Mesenchymal stem cell (in vitro differentiated cells and primary cell): ENCODE measurements at regions not wholly inside any gene's neighbourhood (a gene's known extent, or its start where the extent isn't known, plus 50 kb on each side); places are given as distances from the start of the nearest gene placed in this dataset.

Experiments
- DNase-seq: peaks from one replicate; pipeline ENCODE4 v3.0.0-alpha.2; 2013
- H2AFZ ChIP-seq: one replicate; pipeline ENCODE4 v1.6.1; 2013; ENCODE audit warnings: low read depth, mild to moderate bottlenecking, control low read depth, inconsistent platforms, low read length, moderate library complexity
- H2AK5ac ChIP-seq: 2 replicates; pipeline ENCODE4 v1.6.1; 2013; ENCODE audit warnings: low read length, moderate library complexity, mild to moderate bottlenecking, inconsistent platforms; ENCODE audit not compliant: severe bottlenecking
- H2BK120ac ChIP-seq: one replicate; pipeline ENCODE4 v1.6.1; 2013; ENCODE audit warnings: low read depth, mild to moderate bottlenecking, inconsistent platforms, low read length, moderate library complexity
- H2BK12ac ChIP-seq, 2 experiments: one replicate each; pipeline ENCODE4 v1.6.1; 2013; ENCODE audit warnings: inconsistent platforms in 2 of 2, low read length in 2 of 2, mild to moderate bottlenecking in 2 of 2, moderate library complexity in 2 of 2, control low read depth in 1 of 2
- H2BK15ac ChIP-seq: one replicate; pipeline ENCODE4 v1.6.1; 2013; ENCODE audit warnings: mild to moderate bottlenecking, low read depth, inconsistent platforms; ENCODE audit not compliant: poor library complexity, severe bottlenecking
- H2BK5ac ChIP-seq: 2 replicates; pipeline ENCODE4 v1.6.1; 2013; ENCODE audit warnings: low read depth, mild to moderate bottlenecking, low read length, control low read depth, inconsistent platforms; ENCODE audit not compliant: poor library complexity, severe bottlenecking
- H3K14ac ChIP-seq, 2 experiments: one replicate each; pipeline ENCODE4 v1.6.1; 2013; ENCODE audit warnings: inconsistent platforms in 2 of 2, low read length in 2 of 2, control low read depth in 1 of 2, mild to moderate bottlenecking in 1 of 2, moderate library complexity in 1 of 2
- H3K18ac ChIP-seq, 2 experiments: one replicate each; pipeline ENCODE4 v1.6.1; 2013; ENCODE audit warnings: inconsistent platforms in 2 of 2, low read length in 2 of 2, control low read depth in 1 of 2, low read depth in 1 of 2, mild to moderate bottlenecking in 1 of 2
- H3K23ac ChIP-seq, 2 experiments: one replicate each; pipeline ENCODE4 v1.6.1; 2013; ENCODE audit warnings: inconsistent platforms in 2 of 2, low read length in 2 of 2, mild to moderate bottlenecking in 2 of 2, moderate library complexity in 2 of 2, control low read depth in 1 of 2
- H3K27ac ChIP-seq: 2 replicates; pipeline ENCODE4 v1.5.1; 2013; ENCODE audit warnings: mild to moderate bottlenecking, moderate library complexity, low read length, control low read depth, inconsistent platforms; ENCODE audit not compliant: poor library complexity, severe bottlenecking
- H3K27me3 ChIP-seq, 2 experiments: 2 replicates each; pipeline versions ENCODE4 v1.6.1 to v1.7.0; 2013; ENCODE audit warnings: low read length in 2 of 2, mild to moderate bottlenecking in 2 of 2, moderate library complexity in 2 of 2, control low read depth in 1 of 2, inconsistent platforms in 1 of 2; ENCODE audit not compliant: control insufficient read depth in 1 of 2, insufficient read depth in 1 of 2
- H3K36me3 ChIP-seq, 2 experiments: 2 replicates each; pipeline versions ENCODE4 v1.6.1 to v1.7.0; 2013; ENCODE audit warnings: low read length in 2 of 2, control low read depth in 1 of 2, inconsistent platforms in 1 of 2, low read depth in 1 of 2, mild to moderate bottlenecking in 1 of 2; ENCODE audit not compliant: insufficient read depth in 2 of 2, control insufficient read depth in 1 of 2
- H3K4ac ChIP-seq, 2 experiments: one replicate each; pipeline ENCODE4 v1.6.1; 2013; ENCODE audit warnings: inconsistent platforms in 2 of 2, low read length in 2 of 2, mild to moderate bottlenecking in 2 of 2, moderate library complexity in 2 of 2, control low read depth in 1 of 2, low read depth in 1 of 2
- H3K4me1 ChIP-seq: 2 replicates; pipeline ENCODE4 v1.6.1; 2013; ENCODE audit warnings: low read depth, low read length, control low read depth; ENCODE audit not compliant: control insufficient read depth, insufficient read depth
- H3K4me2 ChIP-seq: 2 replicates; pipeline ENCODE4 v1.6.1; 2013; ENCODE audit warnings: low read length, mild to moderate bottlenecking, inconsistent platforms; ENCODE audit not compliant: poor library complexity, severe bottlenecking
- H3K4me3 ChIP-seq, 2 experiments: 2 replicates each; pipeline versions ENCODE4 v1.5.1 to v1.7.0; 2013; ENCODE audit warnings: low read length in 2 of 2, mild to moderate bottlenecking in 2 of 2, control low read depth in 1 of 2, low read depth in 1 of 2; ENCODE audit not compliant: insufficient read depth in 1 of 2
- H3K79me1 ChIP-seq: replicated peaks from 2 replicates; pipeline ENCODE4 v1.6.1; 2013; ENCODE audit warnings: mild to moderate bottlenecking, control low read depth, low read length, inconsistent platforms; ENCODE audit not compliant: poor library complexity, severe bottlenecking
- H3K9ac ChIP-seq: 2 replicates; pipeline ENCODE4 v1.7.0; 2013; ENCODE audit warnings: mild to moderate bottlenecking, low read length, moderate library complexity
- H3K9me3 ChIP-seq: 2 replicates; pipeline ENCODE4 v1.7.0; 2013; ENCODE audit warnings: mild to moderate bottlenecking, low read length; ENCODE audit not compliant: control insufficient read depth
- H4K8ac ChIP-seq: one replicate; pipeline ENCODE4 v1.6.1; 2013; ENCODE audit warnings: inconsistent platforms, mild to moderate bottlenecking, low read length, moderate library complexity
- H4K91ac ChIP-seq: one replicate; pipeline ENCODE4 v1.6.1; 2013; ENCODE audit warnings: mild to moderate bottlenecking, low read length, inconsistent platforms
- WGBS: methylation state at CpG from one replicate; pipeline ENCODE4 v1.1.7; 2013; ENCODE audit warnings: mixed read lengths; 5-methylcytosine and 5-hydroxymethylcytosine counted together

- no peaks in the 10 kb centered on the region for H3K9me3 ChIP-seq
- no peak overlapping the region for H3K9ac ChIP-seq
- no peak overlapping the region for H3K4ac ChIP-seq
- no peak overlapping the region for H2BK12ac ChIP-seq
- H2AK5ac ChIP-seq: no peak overlapping the region
- H3K27me3 ChIP-seq: no peaks in the 10 kb centered on the region
- no peak overlapping the region for H3K4me2 ChIP-seq
- H4K91ac ChIP-seq: no peak overlapping the region
- no peaks in the 10 kb centered on the region for H3K36me3 ChIP-seq
- no peaks in the 10 kb centered on the region for H3K4me1 ChIP-seq
- DNase-seq: no peak
- no peak overlapping the region for H3K27ac ChIP-seq
- H4K8ac ChIP-seq: no peak overlapping the region
- no peak overlapping the region for H2BK120ac ChIP-seq
- no peak overlapping the region for H2BK15ac ChIP-seq
- 100% methylated on average over 2 of the region's 2 CpGs for WGBS
- no peak overlapping the region for H3K23ac ChIP-seq
- no peak overlapping the region for H3K4me3 ChIP-seq
- H2BK5ac ChIP-seq: no peak overlapping the region
- no peak overlapping the region for H3K14ac ChIP-seq
- H3K18ac ChIP-seq: no peak overlapping the region
- H2AFZ ChIP-seq: no peak overlapping the region
- H3K79me1 ChIP-seq: no peaks in the 10 kb centered on the region
These were observed 133.2 kb upstream of the HDGFL1 start for GRCh38 chr6:22436134-22436533.

- Histone ChIP-seq H3K4ac (no peak overlapping the region), H3K27ac (no peak overlapping the region), H4K91ac (no peak overlapping the region), H2AFZ (no peak overlapping the region), H3K9me3 (no peaks in the 10 kb centered on the region), H2BK120ac (no peak overlapping the region), H3K4me1 (no peaks in the 10 kb centered on the region), H4K8ac (no peak overlapping the region), H3K23ac (no peak overlapping the region), H3K36me3 (no peaks in the 10 kb centered on the region), H3K14ac (no peak overlapping the region), H3K18ac (no peak overlapping the region), H2BK12ac (no peak overlapping the region), H3K4me3 (no peak overlapping the region), H2AK5ac (no peak overlapping the region), H3K9ac (no peak overlapping the region), H3K27me3 (no peaks in the 10 kb centered on the region), H2BK15ac (no peak overlapping the region), H3K4me2 (no peak overlapping the region), H2BK5ac (no peak overlapping the region), H3K79me1 (no peaks in the 10 kb centered on the region)
- DNase-seq: no peak
- no CpG with 5 or more reads among the region's 1 CpG for WGBS
These were observed 131.7 kb upstream of the HDGFL1 start for GRCh38 chr6:22437665-22438064.

- no peak overlapping the region for H2BK5ac ChIP-seq
- no peak overlapping the region for H3K27ac ChIP-seq
- no peak overlapping the region for H3K4me2 ChIP-seq
- H3K23ac ChIP-seq: no peak overlapping the region
- no peaks in the 10 kb centered on the region for H3K9me3 ChIP-seq
- H2BK15ac ChIP-seq: no peak overlapping the region
- H3K4me3 ChIP-seq: no peak overlapping the region
- H4K8ac ChIP-seq: peak overlapping the region; percentile 60
- H2AFZ ChIP-seq: no peak overlapping the region
- H3K79me1 ChIP-seq: no peaks in the 10 kb centered on the region
- no peaks in the 10 kb centered on the region for H3K36me3 ChIP-seq
- WGBS: 45% methylated on average over 1 of the region's 1 CpG
- peak overlapping the region in 1 of 2 experiments; percentile 57 for H3K4ac ChIP-seq
- H4K91ac ChIP-seq: peak overlapping the region; percentile 85
- peak overlapping the region; percentile 27 to 66 for H2BK12ac ChIP-seq
- H3K27me3 ChIP-seq: no peaks in the 10 kb centered on the region
- H2BK120ac ChIP-seq: no peak overlapping the region
- peak overlapping the region; percentile 67 for H2AK5ac ChIP-seq
- H3K18ac ChIP-seq: peak overlapping the region; percentile 87 to 93
- H3K4me1 ChIP-seq: peaks cover 4% of the 10 kb centered on the region
- peak overlapping the region in 1 of 2 experiments; percentile 68 for H3K14ac ChIP-seq
- peak; percentile 17 for DNase-seq
- peak overlapping the region; percentile 25 for H3K9ac ChIP-seq
These were observed 126.5 kb upstream of the HDGFL1 start for GRCh38 chr6:22442826-22443225.

GRCh38 chr6:22444330-22444729 is 125.0 kb upstream of the HDGFL1 start:
- H2BK120ac ChIP-seq: no peak overlapping the region
- H4K91ac ChIP-seq: no peak overlapping the region
- H3K18ac ChIP-seq: no peak overlapping the region
- 100% methylated on average over 1 of the region's 3 CpGs for WGBS
- H2BK12ac ChIP-seq: no peak overlapping the region
- H3K23ac ChIP-seq: no peak overlapping the region
- H3K36me3 ChIP-seq: no peaks in the 10 kb centered on the region
- no peak for DNase-seq
- H2BK15ac ChIP-seq: no peak overlapping the region
- H2AK5ac ChIP-seq: no peak overlapping the region
- H3K4ac ChIP-seq: no peak overlapping the region
- no peak overlapping the region for H3K4me3 ChIP-seq
- H3K14ac ChIP-seq: no peak overlapping the region
- no peak overlapping the region for H3K9ac ChIP-seq
- H3K27ac ChIP-seq: no peak overlapping the region
- no peak overlapping the region for H4K8ac ChIP-seq
- H3K79me1 ChIP-seq: no peaks in the 10 kb centered on the region
- H3K27me3 ChIP-seq: no peaks in the 10 kb centered on the region
- H2BK5ac ChIP-seq: no peak overlapping the region
- peaks cover 5% of the 10 kb centered on the region for H3K4me1 ChIP-seq
- H2AFZ ChIP-seq: no peak overlapping the region
- no peak overlapping the region for H3K4me2 ChIP-seq
- H3K9me3 ChIP-seq: no peaks in the 10 kb centered on the region
